ENCODE measurements at regions not wholly inside any gene's neighbourhood (a gene's known extent, or its start where the extent isn't known, plus 50 kb on each side); places are given as distances from the start of the nearest gene placed in this dataset.

DNA sequence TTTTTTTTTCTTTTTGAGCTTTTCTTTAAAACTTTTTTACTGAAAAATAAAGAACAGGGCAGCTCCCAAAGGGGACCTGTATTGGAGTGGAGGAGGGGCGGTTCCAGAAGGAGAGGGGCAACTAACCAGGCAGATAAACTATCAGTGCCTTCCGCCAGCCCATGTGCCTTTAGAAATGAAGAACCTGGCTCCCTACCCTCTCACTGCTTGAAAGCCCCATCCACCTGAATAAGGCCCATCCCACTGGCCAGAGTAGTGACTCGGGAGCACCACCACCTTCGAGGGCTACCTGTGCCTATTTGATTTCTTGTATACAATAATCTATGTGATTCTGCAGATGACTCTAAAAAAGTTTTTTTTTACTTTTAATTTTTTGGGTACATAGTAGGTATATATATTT, 276.7 kb downstream of the PSAT1 start:
- DNase-seq: no peak
- Mint-ChIP-seq H3K9me3 (no peaks in the 10 kb centered on the region), H3K4me3 (no peak overlapping the region), H3K36me3 (ENCODE audit: low read depth) (no peaks in the 10 kb centered on the region), H3K4me1 (ENCODE audit: low read depth) (no peaks in the 10 kb centered on the region), H3K27ac (no peak overlapping the region), H3K27me3 (ENCODE audit: low read depth) (no peaks in the 10 kb centered on the region)
- CTCF ChIA-PET: no interaction called here
- intact Hi-C loops (cut with micrococcal nuclease): no loop called here

- no peak overlapping the region for H3K4me3 Mint-ChIP-seq
- no peaks in the 10 kb centered on the region for H3K4me1 Mint-ChIP-seq (ENCODE audit: low read depth)
- intact Hi-C loops (cut with micrococcal nuclease): no loop called here
- H3K36me3 Mint-ChIP-seq (ENCODE audit: low read depth): no peaks in the 10 kb centered on the region
- no peak for DNase-seq
- no peaks in the 10 kb centered on the region for H3K9me3 Mint-ChIP-seq
- H3K27ac Mint-ChIP-seq: no peak overlapping the region
- no peaks in the 10 kb centered on the region for H3K27me3 Mint-ChIP-seq (ENCODE audit: low read depth)
- CTCF ChIA-PET: no interaction called here
These were observed 277.6 kb downstream of the PSAT1 start for GRCh38 chr9:78574354-78575045.

GRCh38 chr9:78575081-78575480, 278.2 kb downstream of the PSAT1 start:
- H3K27me3 Mint-ChIP-seq (ENCODE audit: low read depth): no peaks in the 10 kb centered on the region

GRCh38 chr9:78575771-78576170, 278.8 kb downstream of the PSAT1 start:
- DNase-seq: no peak
- Mint-ChIP-seq H3K27me3 (ENCODE audit: low read depth) (peaks cover 3% of the 10 kb centered on the region), H3K4me1 (ENCODE audit: low read depth) (no peaks in the 10 kb centered on the region), H3K9me3 (no peaks in the 10 kb centered on the region), H3K4me3 (no peak overlapping the region), H3K27ac (no peak overlapping the region), H3K36me3 (ENCODE audit: low read depth) (no peaks in the 10 kb centered on the region)
- intact Hi-C loops (cut with micrococcal nuclease): no loop called here
- CTCF ChIA-PET: no interaction called here

More at GRCh38 chr9:78575081-78575480, 278.2 kb downstream of the PSAT1 start:
- H3K4me1 Mint-ChIP-seq (ENCODE audit: low read depth): no peaks in the 10 kb centered on the region
- DNase-seq: no peak
- CTCF ChIA-PET: no interaction called here
- H3K4me3 Mint-ChIP-seq: no peak overlapping the region
- no peaks in the 10 kb centered on the region for H3K36me3 Mint-ChIP-seq (ENCODE audit: low read depth)
- intact Hi-C loops (cut with micrococcal nuclease): no loop called here
- no peak overlapping the region for H3K27ac Mint-ChIP-seq
- H3K9me3 Mint-ChIP-seq: no peaks in the 10 kb centered on the region

GRCh38 chr9:78577156-78577906, 280.4 kb downstream of the PSAT1 start:
- CTCF ChIA-PET: interaction anchor here (0.6 kb wide), 1 partner anchor 223 kb away, joined by 3 read pairs; no protein-coding TSS in a partner anchor
- Mint-ChIP-seq H3K4me3 (no peak overlapping the region), H3K9me3 (no peaks in the 10 kb centered on the region), H3K4me1 (ENCODE audit: low read depth) (no peaks in the 10 kb centered on the region), H3K36me3 (ENCODE audit: low read depth) (no peaks in the 10 kb centered on the region), H3K27ac (no peak overlapping the region), H3K27me3 (ENCODE audit: low read depth) (peaks cover 9% of the 10 kb centered on the region)
- DNase-seq: no peak
- intact Hi-C loops (cut with micrococcal nuclease): no loop called here

GRCh38 chr9:78578072-78578471, 281.1 kb downstream of the PSAT1 start:
- no peak for DNase-seq
- H3K27ac Mint-ChIP-seq: no peak overlapping the region
- CTCF ChIA-PET: interaction anchor here (0.6 kb wide), 1 partner anchor 224 kb away, joined by 3 read pairs; no protein-coding TSS in a partner anchor
- peaks cover 9% of the 10 kb centered on the region for H3K27me3 Mint-ChIP-seq (ENCODE audit: low read depth)
- no peaks in the 10 kb centered on the region for H3K36me3 Mint-ChIP-seq (ENCODE audit: low read depth)
- H3K4me1 Mint-ChIP-seq (ENCODE audit: low read depth): no peaks in the 10 kb centered on the region
- H3K9me3 Mint-ChIP-seq: no peaks in the 10 kb centered on the region
- H3K4me3 Mint-ChIP-seq: no peak overlapping the region
- intact Hi-C loops (cut with micrococcal nuclease): no loop called here

DNA sequence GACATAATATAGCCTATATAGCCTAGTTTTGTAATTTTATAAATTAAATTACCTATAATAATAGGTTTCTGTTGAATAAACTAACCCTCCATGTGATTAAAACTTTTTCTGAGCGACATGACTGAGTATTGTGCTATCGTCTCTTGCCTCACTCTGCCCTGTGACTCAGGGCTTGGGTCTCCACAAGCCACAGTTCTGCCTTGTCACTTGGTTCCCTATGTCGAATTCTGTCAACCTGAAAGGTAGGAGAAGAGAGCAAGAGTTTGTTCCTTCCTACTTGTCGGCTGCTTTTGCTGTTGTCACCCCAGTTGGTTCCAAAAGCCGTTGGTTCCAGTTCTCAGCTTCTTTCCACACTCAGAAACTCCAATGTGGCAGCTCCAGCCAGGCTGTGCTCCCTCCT, 285.9 kb downstream of the PSAT1 start:
- H3K27ac Mint-ChIP-seq: no peak overlapping the region
- CTCF ChIA-PET: no interaction called here
- DNase-seq: no peak
- no peak overlapping the region for H3K4me3 Mint-ChIP-seq
- no peaks in the 10 kb centered on the region for H3K36me3 Mint-ChIP-seq (ENCODE audit: low read depth)
- H3K4me1 Mint-ChIP-seq (ENCODE audit: low read depth): no peaks in the 10 kb centered on the region
- H3K9me3 Mint-ChIP-seq: no peaks in the 10 kb centered on the region
- H3K27me3 Mint-ChIP-seq (ENCODE audit: low read depth): peaks cover 9% of the 10 kb centered on the region
- intact Hi-C loops (cut with micrococcal nuclease): no loop called here

DNA sequence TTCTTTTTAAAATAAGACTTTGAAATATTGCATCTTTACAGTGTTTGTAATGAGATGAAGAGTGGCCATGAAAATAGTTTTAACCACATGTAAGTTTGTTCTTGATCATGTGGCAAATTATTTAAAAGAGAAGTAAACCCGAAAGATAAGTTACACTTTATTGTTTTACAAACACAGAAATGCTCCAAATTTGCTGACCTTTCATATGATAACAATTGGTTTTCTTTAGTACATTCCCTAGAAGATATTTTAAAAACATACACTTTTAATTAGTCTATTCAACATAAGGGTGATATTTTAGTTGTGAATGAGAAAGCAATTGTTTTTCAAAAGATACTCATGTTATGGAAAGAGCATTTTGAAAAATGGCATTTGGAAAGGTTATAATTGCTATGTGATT, 287.7 kb downstream of the PSAT1 start:
- Mint-ChIP-seq H3K36me3 (ENCODE audit: low read depth) (no peaks in the 10 kb centered on the region), H3K27ac (no peak overlapping the region), H3K9me3 (no peaks in the 10 kb centered on the region), H3K27me3 (ENCODE audit: low read depth) (peaks cover 9% of the 10 kb centered on the region), H3K4me3 (no peak overlapping the region), H3K4me1 (ENCODE audit: low read depth) (no peaks in the 10 kb centered on the region)
- CTCF ChIA-PET: interaction anchor here (0.7 to 1.0 kb wide), 2 partner anchors 15 to 787 kb away, joined by 3 to 5 read pairs; no protein-coding TSS in a partner anchor
- intact Hi-C loops (cut with micrococcal nuclease): no loop called here
- no peak for DNase-seq

GRCh38 chr9:78585909-78586308, 289.0 kb downstream of the PSAT1 start:
- Mint-ChIP-seq H3K9me3 (no peaks in the 10 kb centered on the region), H3K27ac (no peak overlapping the region), H3K4me1 (ENCODE audit: low read depth) (no peaks in the 10 kb centered on the region), H3K36me3 (ENCODE audit: low read depth) (no peaks in the 10 kb centered on the region), H3K27me3 (ENCODE audit: low read depth) (peaks cover 4% of the 10 kb centered on the region), H3K4me3 (no peak overlapping the region)
- CTCF ChIA-PET: no interaction called here
- DNase-seq: no peak
- intact Hi-C loops (cut with micrococcal nuclease): no loop called here

DNA sequence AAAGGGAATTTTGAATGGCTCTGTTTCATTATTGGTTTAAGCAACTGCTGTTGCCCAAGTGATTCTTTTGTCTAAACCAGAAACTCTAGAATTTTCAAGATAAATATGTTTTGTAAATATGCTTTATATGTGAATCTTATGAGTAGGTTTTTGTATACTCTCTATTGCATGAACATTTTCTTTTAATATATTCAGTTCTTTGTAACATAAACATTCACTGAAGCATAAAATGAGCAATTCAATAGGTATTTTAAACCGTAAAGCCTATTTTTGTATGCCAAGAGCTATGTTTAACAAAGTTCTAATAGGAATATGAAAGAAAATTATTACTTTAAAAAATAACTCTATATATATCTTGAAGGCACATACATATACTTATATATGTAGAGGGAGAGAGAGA, 293.1 kb downstream of the PSAT1 start:
- H3K9me3 Mint-ChIP-seq: no peaks in the 10 kb centered on the region
- H3K4me1 Mint-ChIP-seq (ENCODE audit: low read depth): no peaks in the 10 kb centered on the region
- H3K27ac Mint-ChIP-seq: no peak overlapping the region
- intact Hi-C loops (cut with micrococcal nuclease): no loop called here
- DNase-seq: no peak
- H3K4me3 Mint-ChIP-seq: no peak overlapping the region
- no peaks in the 10 kb centered on the region for H3K27me3 Mint-ChIP-seq (ENCODE audit: low read depth)
- H3K36me3 Mint-ChIP-seq (ENCODE audit: low read depth): no peaks in the 10 kb centered on the region
- CTCF ChIA-PET: interaction anchor here (0.6 to 1.3 kb wide), 2 partner anchors 11 to 1666 kb away, joined by 3 to 7 read pairs; no protein-coding TSS in a partner anchor

DNA sequence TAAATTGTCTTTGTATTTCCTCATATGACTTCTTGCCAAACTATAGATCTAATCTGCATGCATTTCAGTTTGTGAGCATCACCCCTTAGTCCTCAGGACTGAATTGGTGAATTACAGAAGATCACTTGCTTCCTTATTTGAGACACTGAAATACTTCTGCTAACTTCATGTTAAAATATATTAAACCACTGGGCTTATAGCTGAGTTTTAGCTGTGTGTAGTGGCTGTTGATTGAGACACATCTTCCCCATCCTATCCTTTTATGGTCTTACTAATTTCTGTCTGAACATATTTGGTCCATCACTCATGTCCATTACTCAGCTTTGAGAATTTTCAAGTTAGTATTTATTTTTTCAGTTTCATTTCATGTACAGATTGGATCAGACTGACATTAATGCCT, 295.9 kb downstream of the PSAT1 start:
- H3K4me1 Mint-ChIP-seq (ENCODE audit: low read depth): no peaks in the 10 kb centered on the region
- CTCF ChIA-PET: no interaction called here
- no peak overlapping the region for H3K4me3 Mint-ChIP-seq
- intact Hi-C loops (cut with micrococcal nuclease): no loop called here
- H3K36me3 Mint-ChIP-seq (ENCODE audit: low read depth): no peaks in the 10 kb centered on the region
- no peaks in the 10 kb centered on the region for H3K9me3 Mint-ChIP-seq
- H3K27ac Mint-ChIP-seq: no peak overlapping the region
- DNase-seq: no peak
- no peaks in the 10 kb centered on the region for H3K27me3 Mint-ChIP-seq (ENCODE audit: low read depth)

DNA sequence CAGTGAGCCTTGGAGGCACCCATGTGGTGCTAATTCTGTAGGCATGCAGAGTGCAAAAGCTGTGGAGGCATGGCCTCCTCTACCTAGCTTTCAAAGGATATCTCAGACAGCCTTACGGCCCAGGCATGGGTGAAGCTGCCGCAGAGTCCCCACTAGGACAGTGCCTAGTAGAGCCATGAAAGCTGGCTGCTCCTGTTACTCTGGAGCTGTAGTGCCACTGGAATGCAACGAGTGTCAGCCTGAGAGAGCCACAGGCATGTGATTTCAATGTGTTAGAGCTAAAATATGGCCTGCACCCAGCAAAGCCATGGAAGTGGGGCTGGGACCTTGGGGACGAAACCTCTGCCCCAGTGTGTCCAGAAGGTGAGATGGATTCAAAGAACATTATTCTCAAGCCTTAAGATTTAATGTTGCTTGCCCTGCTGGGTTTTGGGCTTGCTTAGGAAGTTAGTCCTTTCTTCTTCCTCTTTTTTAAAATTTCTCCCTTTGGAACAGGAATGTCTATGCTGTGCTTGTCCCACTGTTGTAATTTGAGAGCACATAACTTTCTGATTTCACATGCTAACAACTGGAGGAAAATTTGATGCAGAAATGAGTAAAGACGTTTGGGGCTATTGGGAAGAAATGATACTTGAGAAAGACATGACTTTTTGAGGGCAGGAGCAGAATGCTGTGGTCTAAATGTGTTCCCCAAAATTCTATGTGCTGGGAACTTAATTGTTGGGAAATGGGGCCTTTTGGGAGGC, 298.4 kb downstream of the PSAT1 start:
- intact Hi-C loops (cut with micrococcal nuclease): no loop called here
- no peak overlapping the region for H3K27ac Mint-ChIP-seq
- H3K36me3 Mint-ChIP-seq (ENCODE audit: low read depth): no peaks in the 10 kb centered on the region
- H3K9me3 Mint-ChIP-seq: no peaks in the 10 kb centered on the region
- CTCF ChIA-PET: no interaction called here
- peaks cover 3% of the 10 kb centered on the region for H3K27me3 Mint-ChIP-seq (ENCODE audit: low read depth)
- H3K4me1 Mint-ChIP-seq (ENCODE audit: low read depth): no peaks in the 10 kb centered on the region
- no peak overlapping the region for H3K4me3 Mint-ChIP-seq
- DNase-seq: no peak

Data from activated naive CD4-positive, alpha-beta T cell treated with anti-CD3 and anti-CD28 coated beads for 36 hours (primary cell).